GM12892 (cell line): ENCODE measurements at regions not wholly inside any gene's neighbourhood (a gene's known extent, or its start where the extent isn't known, plus 50 kb on each side); places are given as distances from the start of the nearest gene placed in this dataset.
A peak's percentile ranks its signal among the peaks of the same experiment; 100 is the strongest.

ENCODE experiments used
- DNase-seq: peaks from one replicate; pipeline ENCODE4 v3.0.0; 2011; ENCODE audit not compliant: insufficient read length
- FAIRE-seq: peaks from 2 replicates; lab custom pipeline; 2011; peaks lifted over from hg19 to GRCh38; lab: Jason Lieb, UNC
- POLR2A ChIP-seq: IDR thresholded peaks from 2 replicates; pipeline ENCODE4 v1.6.1; 2011; ENCODE audit warnings: low read depth, low read length, control low read depth
- POLR2AphosphoS5 ChIP-seq: IDR thresholded peaks from 2 replicates; pipeline ENCODE4 v1.6.1; 2011; ENCODE audit warnings: low read depth, low read length, control low read depth
- TAF1 ChIP-seq: IDR thresholded peaks from 2 replicates; pipeline ENCODE4 v1.6.1; 2011; ENCODE audit warnings: low read depth, mild to moderate bottlenecking, control low read depth, low read length, borderline replicate concordance

DNA sequence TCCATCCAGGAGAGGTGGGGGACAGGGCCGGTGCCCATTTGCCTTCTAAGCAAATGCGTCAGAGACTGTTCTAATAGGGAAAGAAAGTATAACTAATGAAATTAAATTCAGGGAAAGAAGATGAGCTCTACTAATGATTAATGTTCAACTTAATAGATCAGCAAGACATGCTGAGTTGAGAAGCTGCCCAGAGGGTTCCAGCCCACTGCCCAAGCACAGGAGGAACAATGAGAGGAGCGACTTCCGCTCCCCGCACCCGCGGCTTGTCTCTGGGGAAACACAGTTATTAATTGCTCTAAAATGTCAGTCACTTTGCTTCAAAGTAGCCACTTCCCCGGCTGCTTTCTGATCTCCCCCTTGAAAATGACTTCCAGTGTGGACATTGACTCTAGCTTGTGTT is 331.3 kb downstream of the UQCRFS1 start:
- DNase-seq (no peak), FAIRE-seq (no peak)
- TF ChIP-seq POLR2AphosphoS5 (no peak), POLR2A (no peak), TAF1 (no peak)

GRCh38 chr19:28880735-28881401 is 332.1 kb downstream of the UQCRFS1 start:
- TF ChIP-seq TAF1 (no peak), POLR2AphosphoS5 (no peak), POLR2A (no peak)
- DNase-seq (no peak), FAIRE-seq (no peak)

DNA sequence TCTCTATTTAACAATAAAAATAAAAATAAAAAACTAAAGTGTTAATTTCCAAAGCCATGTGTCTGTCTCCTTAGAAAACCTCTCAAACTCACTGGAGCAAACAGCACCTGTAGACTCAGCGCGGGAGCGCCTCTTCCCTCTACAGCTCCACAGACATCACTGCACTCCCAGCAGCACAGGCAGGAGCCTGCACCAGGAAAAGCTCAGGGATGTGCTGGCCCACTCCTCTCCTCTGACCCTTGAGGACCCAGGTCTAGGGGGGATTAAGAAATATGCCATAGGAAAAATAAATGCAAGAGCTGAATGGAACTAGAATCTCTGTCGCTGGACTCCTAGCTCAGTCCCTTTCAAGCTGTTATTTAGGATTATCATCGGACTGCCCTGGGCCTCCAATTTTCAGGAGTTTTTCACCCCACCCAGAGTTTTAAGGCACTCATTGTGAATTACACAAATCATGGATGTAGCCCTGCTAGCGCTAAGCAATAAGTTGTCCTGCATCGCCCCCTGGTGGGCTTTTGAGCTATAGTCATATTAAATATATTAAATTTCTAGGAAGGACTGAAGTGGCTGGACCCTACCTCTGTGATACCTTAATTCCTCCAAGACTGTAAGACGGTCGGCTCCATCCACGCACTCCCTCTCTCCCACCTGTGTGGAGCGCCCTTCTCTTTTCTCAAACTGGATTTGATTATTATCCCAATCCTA is 333.9 kb downstream of the UQCRFS1 start:
- TF ChIP-seq POLR2A (no peak), POLR2AphosphoS5 (no peak), TAF1 (no peak)
- FAIRE-seq (no peak), DNase-seq (peak; percentile 22)

DNA sequence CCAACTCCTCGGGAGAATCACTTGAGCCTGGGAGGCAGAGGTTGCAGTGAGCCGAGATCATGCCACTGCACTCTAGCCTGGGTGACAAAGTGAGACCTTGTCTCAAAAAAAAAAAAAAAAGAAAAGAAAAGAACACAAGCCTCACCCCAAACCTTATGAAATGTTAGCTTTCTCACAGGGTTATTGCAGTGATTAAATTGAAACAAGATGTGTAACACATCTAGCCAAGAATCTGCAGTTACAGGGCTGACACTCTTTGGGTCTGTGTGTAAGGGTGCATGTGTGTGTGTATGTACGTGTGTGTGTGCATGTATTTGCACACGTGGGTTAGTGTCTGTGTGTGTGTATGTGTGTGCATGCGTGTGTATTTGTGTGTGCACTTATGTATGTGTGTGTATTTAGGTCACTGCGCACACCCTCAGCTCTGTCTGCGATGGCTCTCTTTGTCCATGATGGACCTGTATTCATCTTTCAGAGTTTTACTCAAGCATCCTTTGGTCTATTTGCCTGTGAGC is 336.3 kb downstream of the UQCRFS1 start:
- TF ChIP-seq TAF1, result no peak
- FAIRE-seq (no peak), DNase-seq (no peak)

GRCh38 chr19:28874742-28875141 is 338.2 kb downstream of the UQCRFS1 start:
- no peak for TF ChIP-seq TAF1
- no peak for TF ChIP-seq POLR2AphosphoS5
- no peak for TF ChIP-seq POLR2A
- no peak for FAIRE-seq
- DNase-seq, result no peak

GRCh38 chr19:28873301-28873700 is 339.6 kb downstream of the UQCRFS1 start:
- TF ChIP-seq POLR2AphosphoS5 (no peak), TAF1 (no peak), POLR2A (no peak)
- FAIRE-seq, result no peak
- DNase-seq, result no peak

- FAIRE-seq (no peak), DNase-seq (no peak)
- TF ChIP-seq TAF1 (no peak), POLR2AphosphoS5 (no peak), POLR2A (no peak)
Observed at GRCh38 chr19:28871099-28871725, 341.7 kb downstream of the UQCRFS1 start.

DNA sequence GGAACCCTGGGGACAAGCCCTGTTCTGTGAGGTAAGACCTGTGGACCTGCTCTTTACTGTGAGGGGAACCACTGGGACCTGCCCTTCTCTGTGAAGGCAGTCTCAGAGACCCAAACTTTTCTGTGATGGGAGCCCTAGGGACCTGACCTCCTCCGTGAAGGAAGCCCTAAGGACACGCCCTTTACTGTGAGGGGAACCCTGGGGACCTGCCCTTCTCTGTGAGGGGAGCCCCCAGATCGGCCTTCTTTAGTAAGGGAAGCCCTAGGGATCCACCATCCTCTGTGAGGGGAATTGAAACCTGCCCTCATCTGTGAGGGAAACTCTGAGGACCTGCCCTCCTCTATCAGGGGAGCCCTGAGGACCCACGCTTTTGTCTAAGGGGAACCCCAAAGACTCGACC is 343.5 kb downstream of the UQCRFS1 start:
- DNase-seq (no peak), FAIRE-seq (no peak)
- TF ChIP-seq POLR2A (no peak), POLR2AphosphoS5 (no peak), TAF1 (no peak)

DNA sequence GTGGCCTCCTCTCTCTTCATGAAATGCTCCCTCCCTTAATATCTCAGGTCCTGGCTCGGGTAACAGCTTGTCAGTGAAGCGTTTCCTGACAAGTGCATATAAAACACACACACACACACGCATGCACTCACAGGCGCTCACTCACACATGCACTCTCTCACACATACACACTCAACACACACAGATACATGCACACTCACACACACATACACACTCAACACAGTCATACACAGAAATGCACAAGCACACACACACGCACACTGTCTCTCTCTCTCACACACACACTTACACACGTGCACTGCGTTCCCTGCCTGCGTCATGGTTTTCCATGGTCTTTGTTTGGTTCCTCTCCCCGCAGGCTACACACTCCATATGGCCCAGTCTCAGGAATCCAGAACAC is 344.1 kb downstream of the UQCRFS1 start:
- no peak for TF ChIP-seq POLR2AphosphoS5
- TF ChIP-seq TAF1, result no peak
- TF ChIP-seq POLR2A, result no peak
- no peak for FAIRE-seq
- DNase-seq, result no peak

DNA sequence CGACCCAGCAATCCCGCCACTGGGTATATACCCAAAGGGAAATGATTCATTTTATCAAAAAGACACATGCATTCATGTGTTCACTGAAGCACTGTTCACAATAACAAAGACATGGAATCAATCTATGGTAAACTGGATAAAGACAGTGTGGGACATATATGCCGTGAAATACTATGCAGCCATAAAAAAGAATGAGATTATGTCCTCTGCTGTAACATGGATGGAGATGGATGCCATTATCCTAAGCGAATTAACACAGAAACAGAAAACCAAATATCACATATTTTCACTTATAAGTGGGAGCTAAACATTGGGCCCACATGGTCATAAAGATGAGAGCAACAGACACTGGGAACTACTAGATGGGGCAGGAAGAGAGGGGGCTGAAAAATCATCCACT is 345.0 kb downstream of the UQCRFS1 start:
- FAIRE-seq (no peak), DNase-seq (no peak)
- no peak for TF ChIP-seq POLR2AphosphoS5
- no peak for TF ChIP-seq TAF1
- no peak for TF ChIP-seq POLR2A

GRCh38 chr19:28864577-28865042 is 348.3 kb downstream of the UQCRFS1 start:
- FAIRE-seq (no peak), DNase-seq (no peak)
- TF ChIP-seq POLR2AphosphoS5 (no peak), POLR2A (no peak), TAF1 (no peak)
